Ascending aorta (tissue), 2 donors: ENCODE measurements at regions not wholly inside any gene's neighbourhood (a gene's known extent, or its start where the extent isn't known, plus 50 kb on each side); places are given as distances from the start of the nearest gene placed in this dataset.
A peak's percentile ranks its signal among the peaks of the same experiment; 100 is the strongest.

Source experiments
- DNase-seq, 2 donors: peaks; one replicate each; pipeline ENCODE4 v3.0.0-alpha.2; 2019; ENCODE audit warnings: low spot score in 2 of 2
- H3K27ac ChIP-seq, 2 donors: fragments of 200-600 bp; sonication (generic); one replicate each; pipeline ENCODE4 v1.5.1; 2016 to 2017; ENCODE audit warnings: mild to moderate bottlenecking in 1 of 2
- H3K27me3 ChIP-seq: fragments of 200-600 bp; sonication (generic); one replicate; pipeline ENCODE4 v1.5.1; 2017
- H3K36me3 ChIP-seq, 2 donors: fragments of 200-600 bp; sonication (generic); one replicate each; pipeline ENCODE4 v1.5.1; 2016
- H3K4me1 ChIP-seq, 2 donors: fragments of 200-600 bp; sonication (generic); one replicate each; pipeline ENCODE4 v1.5.1; 2016 to 2017; ENCODE audit warnings: mild to moderate bottlenecking in 1 of 2
- H3K4me3 ChIP-seq, 2 donors: fragments of 200-600 bp; sonication (generic); one replicate each; pipeline ENCODE4 v1.5.1; 2016 to 2017; ENCODE audit warnings: mild to moderate bottlenecking in 1 of 2
- H3K9me3 ChIP-seq, 2 donors: fragments of 200-600 bp; sonication (generic); one replicate each; pipeline ENCODE4 v1.5.1; 2016
- intact Hi-C: fragments of 100-400 bp; cut with DNase I; formaldehyde crosslinking; loops from one replicate; pipeline ENCODE4 v1.15.1; 2023
- TF ChIP-seq, protein P1 (sequence below), 3 experiments: fragments of 200-600 bp in 2 of 3; fragments of 450-650 bp in 1 of 3; sonication (generic) in 2 of 3; IDR thresholded peaks; one replicate each; pipeline ENCODE4 v1.5.1; 2016 to 2019; ENCODE audit warnings: antibody characterized with exemption in 3 of 3, mild to moderate bottlenecking in 1 of 3, moderate library complexity in 1 of 3

DNA sequence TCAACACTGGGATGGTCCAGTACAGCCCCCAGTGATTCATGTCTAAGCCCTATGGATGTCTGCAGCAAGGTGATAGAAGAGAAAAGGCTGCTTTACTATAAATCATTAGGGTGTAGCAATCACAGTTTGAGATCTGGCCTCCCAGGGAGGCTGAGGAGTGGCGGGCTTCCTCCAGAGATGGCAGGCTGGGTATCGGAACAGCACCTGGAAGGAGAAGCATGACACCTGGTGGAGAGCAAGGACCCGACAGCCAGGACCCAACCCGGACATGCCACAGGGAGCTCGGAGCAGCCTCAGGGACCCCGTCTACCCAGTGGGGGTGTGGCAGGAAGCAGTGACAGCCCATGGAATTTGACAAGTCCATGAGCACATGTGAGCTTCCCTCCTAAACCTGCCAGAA, 114.8 kb upstream of the CD93 start:
- no peaks in the 10 kb centered on the region for H3K9me3 ChIP-seq
- peak in 1 of 2 donors; percentile 62 for DNase-seq
- H3K27me3 ChIP-seq, result no peaks in the 10 kb centered on the region
- TF ChIP-seq, protein P1, sequence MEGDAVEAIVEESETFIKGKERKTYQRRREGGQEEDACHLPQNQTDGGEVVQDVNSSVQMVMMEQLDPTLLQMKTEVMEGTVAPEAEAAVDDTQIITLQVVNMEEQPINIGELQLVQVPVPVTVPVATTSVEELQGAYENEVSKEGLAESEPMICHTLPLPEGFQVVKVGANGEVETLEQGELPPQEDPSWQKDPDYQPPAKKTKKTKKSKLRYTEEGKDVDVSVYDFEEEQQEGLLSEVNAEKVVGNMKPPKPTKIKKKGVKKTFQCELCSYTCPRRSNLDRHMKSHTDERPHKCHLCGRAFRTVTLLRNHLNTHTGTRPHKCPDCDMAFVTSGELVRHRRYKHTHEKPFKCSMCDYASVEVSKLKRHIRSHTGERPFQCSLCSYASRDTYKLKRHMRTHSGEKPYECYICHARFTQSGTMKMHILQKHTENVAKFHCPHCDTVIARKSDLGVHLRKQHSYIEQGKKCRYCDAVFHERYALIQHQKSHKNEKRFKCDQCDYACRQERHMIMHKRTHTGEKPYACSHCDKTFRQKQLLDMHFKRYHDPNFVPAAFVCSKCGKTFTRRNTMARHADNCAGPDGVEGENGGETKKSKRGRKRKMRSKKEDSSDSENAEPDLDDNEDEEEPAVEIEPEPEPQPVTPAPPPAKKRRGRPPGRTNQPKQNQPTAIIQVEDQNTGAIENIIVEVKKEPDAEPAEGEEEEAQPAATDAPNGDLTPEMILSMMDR (IDR thresholded peaks at IDR 0.05), result peak in 1 of 3 experiments; percentile 15
- peaks cover 0 to 16% of the 10 kb centered on the region in 2 donors for H3K4me1 ChIP-seq
- intact Hi-C loops, result no loop called here
- H3K4me3 ChIP-seq, result no peak overlapping the region
- no peak overlapping the region for H3K27ac ChIP-seq
- H3K36me3 ChIP-seq, result no peaks in the 10 kb centered on the region

DNA sequence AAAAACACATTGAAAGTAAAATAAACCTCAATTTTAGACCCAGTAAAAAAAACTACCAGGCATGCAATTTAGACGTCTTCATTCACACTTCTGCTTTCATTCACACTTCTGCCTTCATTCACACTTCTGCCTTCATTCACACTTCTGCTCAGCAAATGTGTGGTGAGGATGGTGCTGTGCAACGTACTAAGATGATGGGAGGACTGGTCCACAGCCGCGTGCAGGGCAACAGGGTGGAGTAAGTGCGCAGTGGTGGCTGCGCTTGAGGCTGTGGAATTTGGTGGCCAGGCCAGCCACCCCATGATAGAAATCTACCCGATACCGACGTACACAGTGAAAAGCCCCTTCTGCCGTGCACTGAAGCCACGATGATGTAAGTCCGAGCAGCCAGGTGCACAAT, 114.3 kb upstream of the CD93 start:
- H3K4me3 ChIP-seq, result no peak overlapping the region
- no peak overlapping the region for H3K27ac ChIP-seq
- no peaks in the 10 kb centered on the region for H3K9me3 ChIP-seq
- H3K27me3 ChIP-seq, result no peaks in the 10 kb centered on the region
- intact Hi-C loops, result no loop called here
- DNase-seq, result no peak
- H3K36me3 ChIP-seq, result no peaks in the 10 kb centered on the region
- peaks cover 0 to 12% of the 10 kb centered on the region in 2 donors for H3K4me1 ChIP-seq
- TF ChIP-seq, protein P1 (IDR thresholded peaks at IDR 0.05), result no peak

DNA sequence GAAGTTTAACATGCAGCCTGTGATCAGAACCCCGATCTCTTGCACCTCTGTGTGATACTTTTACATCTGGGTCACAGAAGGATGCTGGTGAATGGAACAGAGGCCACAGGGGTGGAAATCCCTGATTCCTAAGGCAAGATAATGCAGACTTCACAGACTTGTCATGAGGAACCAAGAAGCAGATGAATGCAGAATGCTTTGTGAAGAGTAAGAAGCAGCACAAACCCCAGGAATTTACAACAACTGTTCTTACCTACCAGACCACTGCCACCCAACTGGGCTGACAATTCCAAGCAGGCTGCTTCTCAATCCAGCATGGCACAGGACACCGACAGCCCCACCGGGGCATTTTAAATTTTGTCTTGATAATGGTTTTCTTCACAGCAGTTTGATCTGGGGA, 113.2 kb upstream of the CD93 start:
- no peak for DNase-seq
- no peaks in the 10 kb centered on the region for H3K36me3 ChIP-seq
- TF ChIP-seq, protein P1 (IDR thresholded peaks at IDR 0.05), result no peak
- intact Hi-C loops, result no loop called here
- peaks cover 0 to 8% of the 10 kb centered on the region in 2 donors for H3K4me1 ChIP-seq
- H3K27ac ChIP-seq, result no peak overlapping the region
- no peaks in the 10 kb centered on the region for H3K27me3 ChIP-seq
- H3K4me3 ChIP-seq, result no peak overlapping the region
- no peaks in the 10 kb centered on the region for H3K9me3 ChIP-seq

DNA sequence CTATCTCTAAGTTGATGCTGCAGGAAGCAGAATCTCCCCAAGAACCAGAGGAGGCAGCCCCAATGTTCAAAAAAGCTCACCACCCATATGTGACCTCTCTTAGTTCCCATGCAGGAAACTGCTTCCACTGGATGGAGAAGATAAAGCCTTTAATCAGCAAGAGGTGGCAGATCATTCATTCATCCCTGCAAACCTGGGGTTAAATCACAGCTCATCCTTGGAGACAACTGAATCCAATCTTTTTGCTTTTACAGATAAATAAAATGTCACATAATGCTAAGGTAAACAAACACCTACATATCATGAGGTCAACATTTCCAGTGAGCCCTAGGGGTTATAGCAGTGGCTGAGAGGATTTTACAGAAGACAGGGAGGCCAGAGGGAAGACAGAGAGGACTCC, 112.7 kb upstream of the CD93 start:
- Histone ChIP-seq H3K4me1 (peaks cover 0 to 8% of the 10 kb centered on the region in 2 donors), H3K27ac (no peak overlapping the region), H3K36me3 (no peaks in the 10 kb centered on the region), H3K27me3 (no peaks in the 10 kb centered on the region), H3K9me3 (no peaks in the 10 kb centered on the region), H3K4me3 (no peak overlapping the region)
- intact Hi-C loops, result no loop called here
- TF ChIP-seq, protein P1 (IDR thresholded peaks at IDR 0.05), result no peak
- no peak for DNase-seq

DNA sequence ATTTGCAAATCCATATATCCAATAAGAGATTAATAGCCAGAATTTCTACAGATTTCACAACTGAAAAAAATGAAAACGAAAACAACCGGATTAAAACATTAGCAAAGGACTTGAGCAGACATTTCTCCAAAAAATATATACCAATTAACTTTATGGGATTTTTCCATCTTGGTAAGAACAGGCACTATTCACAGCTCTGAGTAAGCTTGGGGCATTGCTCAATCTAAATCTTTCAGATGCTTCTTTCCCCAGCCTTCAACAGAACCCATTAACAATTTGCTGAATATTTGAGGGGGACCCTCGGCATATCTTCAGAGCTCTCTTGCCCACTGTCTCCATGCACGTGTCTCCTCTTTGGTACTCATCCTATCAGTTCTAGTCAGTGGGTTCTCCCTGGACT, 111.7 kb upstream of the CD93 start:
- no peak for DNase-seq
- TF ChIP-seq, protein P1 (IDR thresholded peaks at IDR 0.05), result no peak
- intact Hi-C loops, result no loop called here
- no peaks in the 10 kb centered on the region for H3K9me3 ChIP-seq
- H3K27me3 ChIP-seq, result no peaks in the 10 kb centered on the region
- H3K36me3 ChIP-seq, result no peaks in the 10 kb centered on the region
- peaks cover 0 to under 1% of the 10 kb centered on the region in 2 donors for H3K4me1 ChIP-seq
- H3K4me3 ChIP-seq, result no peak overlapping the region
- H3K27ac ChIP-seq, result no peak overlapping the region

DNA sequence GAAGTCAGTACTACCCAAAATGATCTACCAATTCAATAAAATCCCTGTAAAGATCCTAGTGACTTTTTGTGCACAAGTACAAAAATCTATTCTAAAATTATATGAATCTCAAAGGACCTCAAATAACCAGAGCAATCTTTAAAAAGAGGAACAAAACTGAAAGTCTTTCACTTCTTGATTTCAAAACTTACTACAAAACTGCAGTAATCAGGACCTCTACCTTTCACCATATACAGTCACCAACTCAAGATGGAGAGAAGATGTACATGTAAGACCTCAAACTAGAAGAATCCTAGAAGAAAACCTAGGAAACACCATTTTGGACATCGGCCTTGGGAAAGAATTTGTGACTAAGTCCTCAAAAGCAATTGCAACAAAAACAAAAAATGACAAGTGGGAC, 109.5 kb upstream of the CD93 start:
- Histone ChIP-seq H3K27me3 (no peaks in the 10 kb centered on the region), H3K4me3 (no peak overlapping the region), H3K9me3 (no peaks in the 10 kb centered on the region), H3K36me3 (no peaks in the 10 kb centered on the region), H3K27ac (no peak overlapping the region), H3K4me1 (no peaks in the 10 kb centered on the region)
- intact Hi-C loops, result no loop called here
- TF ChIP-seq, protein P1 (IDR thresholded peaks at IDR 0.05), result no peak
- DNase-seq, result no peak
